HEK293T (cell line): ENCODE measurements at regions not wholly inside any gene's neighbourhood (a gene's known extent, or its start where the extent isn't known, plus 50 kb on each side); places are given as distances from the start of the nearest gene placed in this dataset.
"Not testable (repeated sequence)": the region's sequence is repeated elsewhere in the genome, so short reads cannot be mapped to it uniquely, and the experiment has no call there.

Experiments
- ARNT ChIP-seq: fragments of 450-650 bp; IDR thresholded peaks from 2 replicates; pipeline ENCODE4 v1.6.1; 2017; ENCODE audit warnings: mild to moderate bottlenecking
- HDGF ChIP-seq: fragments of 450-650 bp; IDR thresholded peaks from 2 replicates; pipeline ENCODE4 v1.6.1; 2017; ENCODE audit warnings: antibody characterized with exemption, borderline replicate concordance
- SP1 ChIP-seq: fragments of 450-650 bp; IDR thresholded peaks from 2 replicates; pipeline ENCODE4 v1.6.1; 2017
- SUZ12 ChIP-seq: fragments of 450-650 bp; IDR thresholded peaks from 2 replicates; pipeline ENCODE4 v1.6.1; 2016; ENCODE audit warnings: mild to moderate bottlenecking

GRCh38 chr18:73516056-73516455 lies 631.6 kb downstream of the FBXO15 start:
- TF ChIP-seq SUZ12, ARNT, SP1, HDGF: not testable (repeated sequence)
